Uterus (tissue), 3 donors: ENCODE measurements at regions not wholly inside any gene's neighbourhood (a gene's known extent, or its start where the extent isn't known, plus 50 kb on each side); places are given as distances from the start of the nearest gene placed in this dataset.

Source experiments
- DNase-seq, 2 donors: peaks; one replicate each; pipeline ENCODE4 v3.0.0-alpha.2; 2019 to 2020
- H3K27ac ChIP-seq, 2 donors: fragments of 200-600 bp; sonication (generic); 1 replicate in 1 of 2; 2 replicates in 1 of 2; pipeline ENCODE4 v1.5.1; 2016 to 2018
- H3K27me3 ChIP-seq, 2 donors: fragments of 200-600 bp; sonication (generic); one replicate each; pipeline ENCODE4 v1.5.1; 2018 to 2019; ENCODE audit warnings: control low read depth in 1 of 2
- H3K36me3 ChIP-seq, 2 donors: fragments of 200-600 bp; sonication (generic); one replicate each; pipeline ENCODE4 v1.5.1; 2019; ENCODE audit warnings: control low read depth in 1 of 2
- H3K4me1 ChIP-seq, 2 donors: fragments of 200-600 bp; sonication (generic); one replicate each; pipeline ENCODE4 v1.5.1; 2018 to 2019; ENCODE audit warnings: control low read depth in 1 of 2
- H3K4me3 ChIP-seq, 2 donors: fragments of 200-600 bp; sonication (generic); 1 replicate in 1 of 2; 2 replicates in 1 of 2; pipeline ENCODE4 v1.5.1; 2018 to 2019; ENCODE audit warnings: mild to moderate bottlenecking in 1 of 2
- H3K9me3 ChIP-seq, 2 donors: fragments of 200-600 bp; sonication (generic); one replicate each; pipeline ENCODE4 v1.5.1; 2019; ENCODE audit warnings: control low read depth in 1 of 2
- POLR2A ChIP-seq, 2 donors: fragments of 450-650 bp; IDR thresholded peaks; one replicate each; pipeline ENCODE4 v1.6.1; 2016; ENCODE audit warnings: antibody characterized with exemption in 2 of 2, mild to moderate bottlenecking in 1 of 2, moderate library complexity in 1 of 2
- intact Hi-C: fragments of 100-400 bp; cut with DNase I; formaldehyde crosslinking; loops from one replicate; pipeline ENCODE4 v1.15.1; 2023; ENCODE audit warnings: low total_unique reads
- TF ChIP-seq, protein P1 (sequence below), 4 experiments: fragments of 200-600 bp in 2 of 4; fragments of 450-650 bp in 2 of 4; sonication (generic) in 2 of 4; IDR thresholded peaks; one replicate each; pipeline ENCODE4 v1.5.1; 2016 to 2019; ENCODE audit warnings: antibody characterized with exemption in 4 of 4, mild to moderate bottlenecking in 2 of 4, moderate library complexity in 1 of 4
- donor health status: DM: yes; HTN: yes; CAD: no.

DNA sequence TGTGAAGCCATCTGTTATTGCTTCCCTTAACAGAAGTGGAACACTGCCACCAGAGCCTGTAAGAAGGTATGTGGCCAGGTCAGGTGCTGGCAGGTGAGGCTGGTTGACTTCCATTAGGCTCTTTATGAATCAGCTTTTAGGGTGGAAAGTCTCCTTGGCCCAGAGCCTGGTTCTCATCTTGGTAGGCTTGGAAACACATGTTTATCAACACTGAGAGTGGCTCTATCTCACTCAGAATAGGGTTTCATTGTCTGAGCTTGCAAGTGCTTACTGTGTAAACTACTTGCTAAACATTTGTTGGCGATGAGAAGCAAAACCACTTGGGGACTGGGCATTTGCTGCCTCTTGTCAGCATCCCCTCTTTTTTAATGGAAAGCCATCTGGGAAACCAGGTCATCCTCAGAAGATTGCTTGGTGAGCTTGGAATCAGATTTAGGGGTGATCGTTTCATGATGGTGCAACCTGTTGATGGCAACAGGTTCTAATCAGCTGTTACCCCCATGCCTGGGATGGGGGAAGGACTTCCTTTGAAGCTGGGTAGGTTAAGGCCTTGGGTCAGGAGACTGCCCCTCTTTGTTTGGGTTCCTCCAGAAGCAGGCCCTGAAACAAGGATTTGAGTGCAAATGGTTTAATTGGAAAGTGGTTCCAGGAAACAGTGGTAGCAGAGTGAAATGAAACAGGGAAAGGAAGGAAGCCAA is 75.0 kb upstream of the AMPD3 start:
- Histone ChIP-seq H3K27me3 (no peaks in the 10 kb centered on the region), H3K4me1 (no peaks in the 10 kb centered on the region), H3K4me3 (no peak overlapping the region), H3K36me3 (no peaks in the 10 kb centered on the region), H3K27ac (peak overlapping the region in 1 of 2 donors; percentile 2), H3K9me3 (no peaks in the 10 kb centered on the region)
- TF ChIP-seq, protein P1, sequence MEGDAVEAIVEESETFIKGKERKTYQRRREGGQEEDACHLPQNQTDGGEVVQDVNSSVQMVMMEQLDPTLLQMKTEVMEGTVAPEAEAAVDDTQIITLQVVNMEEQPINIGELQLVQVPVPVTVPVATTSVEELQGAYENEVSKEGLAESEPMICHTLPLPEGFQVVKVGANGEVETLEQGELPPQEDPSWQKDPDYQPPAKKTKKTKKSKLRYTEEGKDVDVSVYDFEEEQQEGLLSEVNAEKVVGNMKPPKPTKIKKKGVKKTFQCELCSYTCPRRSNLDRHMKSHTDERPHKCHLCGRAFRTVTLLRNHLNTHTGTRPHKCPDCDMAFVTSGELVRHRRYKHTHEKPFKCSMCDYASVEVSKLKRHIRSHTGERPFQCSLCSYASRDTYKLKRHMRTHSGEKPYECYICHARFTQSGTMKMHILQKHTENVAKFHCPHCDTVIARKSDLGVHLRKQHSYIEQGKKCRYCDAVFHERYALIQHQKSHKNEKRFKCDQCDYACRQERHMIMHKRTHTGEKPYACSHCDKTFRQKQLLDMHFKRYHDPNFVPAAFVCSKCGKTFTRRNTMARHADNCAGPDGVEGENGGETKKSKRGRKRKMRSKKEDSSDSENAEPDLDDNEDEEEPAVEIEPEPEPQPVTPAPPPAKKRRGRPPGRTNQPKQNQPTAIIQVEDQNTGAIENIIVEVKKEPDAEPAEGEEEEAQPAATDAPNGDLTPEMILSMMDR (IDR thresholded peaks at IDR 0.05): no peak
- no peak for TF ChIP-seq POLR2A (IDR thresholded peaks at IDR 0.05)
- intact Hi-C loops: no loop called here
- DNase-seq: no peak

DNA sequence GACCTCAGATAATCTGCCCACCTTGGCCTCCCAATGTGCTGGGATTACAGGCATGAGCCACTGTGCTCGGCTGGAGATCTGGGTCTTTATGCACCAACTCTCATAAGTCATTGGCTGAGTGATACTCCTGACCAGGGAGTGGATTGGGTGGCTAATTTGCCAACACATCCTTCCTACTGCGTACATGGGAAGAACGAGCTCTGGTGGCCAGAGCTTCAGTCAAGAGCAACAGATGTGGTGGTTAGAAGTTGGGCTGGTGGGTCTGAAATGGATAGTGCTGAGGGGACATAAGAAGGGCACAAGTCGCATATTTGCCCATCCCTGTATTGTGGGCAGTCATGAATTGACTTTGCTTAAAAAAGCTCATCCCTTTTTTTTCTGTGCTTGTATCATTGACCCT is 74.1 kb upstream of the AMPD3 start:
- intact Hi-C loops: no loop called here
- no peaks in the 10 kb centered on the region for H3K27me3 ChIP-seq
- H3K36me3 ChIP-seq: no peaks in the 10 kb centered on the region
- no peak for DNase-seq
- no peak overlapping the region for H3K27ac ChIP-seq
- H3K9me3 ChIP-seq: no peaks in the 10 kb centered on the region
- no peaks in the 10 kb centered on the region for H3K4me1 ChIP-seq
- TF ChIP-seq, protein P1 (IDR thresholded peaks at IDR 0.05): no peak
- no peak for TF ChIP-seq POLR2A (IDR thresholded peaks at IDR 0.05)
- H3K4me3 ChIP-seq: no peak overlapping the region

DNA sequence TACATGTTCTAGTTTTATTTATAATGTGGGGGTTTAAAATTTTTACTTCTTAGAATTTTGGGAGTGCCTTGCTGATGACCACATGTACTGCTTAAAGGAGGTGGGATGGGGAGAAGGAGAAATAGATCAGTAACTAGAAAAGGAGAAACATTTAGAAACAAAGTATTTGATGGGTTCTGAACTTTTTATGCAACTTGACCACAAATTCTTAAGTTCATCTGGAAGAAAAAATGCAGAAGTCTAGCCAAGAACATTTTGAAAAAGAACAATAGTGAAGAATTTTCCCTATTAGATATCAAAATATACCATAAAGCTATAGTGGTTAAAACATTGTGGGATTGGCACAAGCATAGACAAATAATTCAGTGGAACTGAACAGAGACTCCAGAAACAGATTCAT is 73.3 kb upstream of the AMPD3 start:
- intact Hi-C loops: no loop called here
- Histone ChIP-seq H3K4me3 (no peak overlapping the region), H3K4me1 (no peaks in the 10 kb centered on the region), H3K9me3 (no peaks in the 10 kb centered on the region), H3K27me3 (no peaks in the 10 kb centered on the region), H3K36me3 (no peaks in the 10 kb centered on the region), H3K27ac (no peak overlapping the region)
- TF ChIP-seq, protein P1 (IDR thresholded peaks at IDR 0.05): no peak
- TF ChIP-seq POLR2A (IDR thresholded peaks at IDR 0.05): no peak
- no peak for DNase-seq

DNA sequence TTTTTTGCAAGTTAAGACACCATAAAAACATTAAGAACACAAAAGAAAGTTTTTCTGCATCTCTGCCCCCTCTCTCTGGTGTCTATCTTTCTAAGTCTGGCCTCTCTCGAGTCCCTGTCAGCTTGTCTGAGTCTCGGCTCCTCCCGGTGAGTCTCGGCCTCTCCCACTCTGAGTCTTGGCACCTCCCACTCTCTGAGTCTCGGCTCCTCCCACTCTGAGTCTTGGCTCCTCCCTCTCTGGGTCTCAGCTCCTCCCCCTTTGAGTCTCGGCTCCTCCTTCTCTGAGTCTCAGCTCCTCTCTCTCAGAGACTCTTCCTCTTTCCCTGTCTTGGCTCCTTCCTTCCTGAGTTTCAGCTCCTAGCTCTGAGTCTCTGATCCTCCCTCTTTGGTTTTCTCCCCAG is 72.5 kb upstream of the AMPD3 start:
- Histone ChIP-seq H3K4me3 (no peak overlapping the region), H3K27me3 (no peaks in the 10 kb centered on the region), H3K9me3 (no peaks in the 10 kb centered on the region), H3K4me1 (no peaks in the 10 kb centered on the region), H3K27ac (no peak overlapping the region), H3K36me3 (no peaks in the 10 kb centered on the region)
- intact Hi-C loops: no loop called here
- no peak for DNase-seq
- TF ChIP-seq, protein P1 (IDR thresholded peaks at IDR 0.05): no peak
- TF ChIP-seq POLR2A (IDR thresholded peaks at IDR 0.05): no peak

DNA sequence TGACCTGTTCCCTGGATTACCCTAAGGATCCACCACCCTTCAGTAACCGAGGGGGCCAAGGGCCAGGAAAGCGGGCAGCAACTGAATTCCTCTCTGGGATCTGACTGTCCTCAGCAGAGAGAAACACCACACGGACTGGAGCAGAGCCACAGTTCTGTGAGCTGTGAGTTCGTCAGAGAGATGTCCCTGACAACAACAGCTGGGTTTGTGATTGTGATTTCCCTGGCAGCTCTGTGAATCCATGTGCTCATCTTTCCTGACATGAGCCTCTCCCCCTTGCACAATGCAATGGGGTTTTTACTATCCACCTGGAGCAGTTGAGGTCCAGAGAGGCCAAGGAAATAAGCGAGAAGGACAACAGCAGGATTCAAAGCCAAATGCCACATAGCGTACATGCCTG is 69.4 kb upstream of the AMPD3 start:
- H3K4me1 ChIP-seq: peaks cover 0 to 9% of the 10 kb centered on the region in 2 donors
- TF ChIP-seq, protein P1 (IDR thresholded peaks at IDR 0.05): no peak
- no peak for TF ChIP-seq POLR2A (IDR thresholded peaks at IDR 0.05)

More for the DNA sequence above, 69.4 kb upstream of the AMPD3 start:
- intact Hi-C loops: no loop called here
- peak overlapping the region; percentile 15 to 82 for H3K27ac ChIP-seq
- DNase-seq: peak; percentile 55 to 62
- H3K4me3 ChIP-seq: no peak overlapping the region
- H3K27me3 ChIP-seq: no peaks in the 10 kb centered on the region
- no peaks in the 10 kb centered on the region for H3K36me3 ChIP-seq
- H3K9me3 ChIP-seq: no peaks in the 10 kb centered on the region
